Activated T-helper 2 cell treated with anti-CD3 and anti-CD28 coated beads, Interferon-gamma antibody, Interleukin-2, Interleukin-4, amounts not matched to agents 10 μg/mL and 5 μg/mL and 100 μg/mL, durations not matched to agents 14 hours and 24 hours and 36 hours (primary cell): ENCODE measurements at regions not wholly inside any gene's neighbourhood (a gene's known extent, or its start where the extent isn't known, plus 50 kb on each side); places are given as distances from the start of the nearest gene placed in this dataset.

ENCODE experiments used
- DNase-seq: peaks from one replicate; pipeline ENCODE4 v3.0.0; 2021; ENCODE audit warnings: low spot score
- H3K27ac Mint-ChIP-seq: one replicate; pipeline ENCODE4 v1.8.0; 2021; ENCODE audit warnings: mixed read lengths
- H3K27me3 Mint-ChIP-seq: one replicate; pipeline ENCODE4 v1.8.0; 2021; ENCODE audit warnings: low read depth, mixed read lengths
- H3K36me3 Mint-ChIP-seq: one replicate; pipeline ENCODE4 v1.8.0; 2021; ENCODE audit warnings: low read depth, mixed read lengths
- H3K4me1 Mint-ChIP-seq: one replicate; pipeline ENCODE4 v1.8.0; 2021; ENCODE audit warnings: low read depth, mixed read lengths
- H3K4me3 Mint-ChIP-seq: one replicate; pipeline ENCODE4 v1.8.0; 2021; ENCODE audit warnings: low read depth, mild to moderate bottlenecking, moderate library complexity, mixed read lengths
- H3K9me3 Mint-ChIP-seq: one replicate; pipeline ENCODE4 v1.8.0; 2021; ENCODE audit warnings: mixed read lengths
- intact Hi-C: fragments of 100-400 bp; cut with micrococcal nuclease; formaldehyde crosslinking; loops from one replicate; pipeline ENCODE4 v1.15.1; 2023

GRCh38 chr13:90746230-90746629 lies 601.3 kb upstream of the MIR17HG start:
- Mint-ChIP-seq H3K27me3 (no peaks in the 10 kb centered on the region), H3K9me3 (peaks cover 29% of the 10 kb centered on the region), H3K27ac (no peak overlapping the region), H3K36me3 (no peaks in the 10 kb centered on the region), H3K4me3 (no peak overlapping the region), H3K4me1 (no peaks in the 10 kb centered on the region)
- no peak for DNase-seq
- intact Hi-C loops: no loop called here

- no peak for DNase-seq
- Mint-ChIP-seq H3K9me3 (peaks cover 29% of the 10 kb centered on the region), H3K36me3 (no peaks in the 10 kb centered on the region), H3K4me3 (no peak overlapping the region), H3K4me1 (no peaks in the 10 kb centered on the region), H3K27ac (no peak overlapping the region), H3K27me3 (no peaks in the 10 kb centered on the region)
- intact Hi-C loops: no loop called here
Measured at GRCh38 chr13:90750021-90750420, 597.5 kb upstream of the MIR17HG start.

- Mint-ChIP-seq H3K27me3 (no peaks in the 10 kb centered on the region), H3K27ac (no peak overlapping the region), H3K4me1 (no peaks in the 10 kb centered on the region), H3K9me3 (peaks cover 33% of the 10 kb centered on the region), H3K4me3 (no peak overlapping the region), H3K36me3 (no peaks in the 10 kb centered on the region)
- no peak for DNase-seq
- intact Hi-C loops: no loop called here
Measured at GRCh38 chr13:90751026-90751425, 596.5 kb upstream of the MIR17HG start.

GRCh38 chr13:90752070-90752469 lies 595.4 kb upstream of the MIR17HG start:
- Mint-ChIP-seq H3K27me3 (no peaks in the 10 kb centered on the region), H3K27ac (no peak overlapping the region), H3K4me1 (no peaks in the 10 kb centered on the region), H3K9me3 (peaks cover 36% of the 10 kb centered on the region), H3K4me3 (no peak overlapping the region), H3K36me3 (no peaks in the 10 kb centered on the region)
- no peak for DNase-seq
- intact Hi-C loops: no loop called here

GRCh38 chr13:90757127-90757680 lies 590.3 kb upstream of the MIR17HG start:
- Mint-ChIP-seq H3K4me1 (no peaks in the 10 kb centered on the region), H3K9me3 (peaks cover 22% of the 10 kb centered on the region), H3K27ac (no peak overlapping the region), H3K36me3 (no peaks in the 10 kb centered on the region), H3K4me3 (no peak overlapping the region), H3K27me3 (no peaks in the 10 kb centered on the region)
- intact Hi-C loops: no loop called here
- DNase-seq: no peak

GRCh38 chr13:90760639-90761038 lies 586.8 kb upstream of the MIR17HG start:
- Mint-ChIP-seq H3K27ac (no peak overlapping the region), H3K9me3 (peaks cover 20% of the 10 kb centered on the region), H3K36me3 (no peaks in the 10 kb centered on the region), H3K4me1 (no peaks in the 10 kb centered on the region), H3K27me3 (no peaks in the 10 kb centered on the region), H3K4me3 (no peak overlapping the region)
- DNase-seq: no peak
- intact Hi-C loops: no loop called here

- Mint-ChIP-seq H3K27ac (no peak overlapping the region), H3K9me3 (peaks cover 16% of the 10 kb centered on the region), H3K4me1 (no peaks in the 10 kb centered on the region), H3K4me3 (no peak overlapping the region), H3K36me3 (no peaks in the 10 kb centered on the region), H3K27me3 (no peaks in the 10 kb centered on the region)
- DNase-seq: no peak
- intact Hi-C loops: no loop called here
Measured at GRCh38 chr13:90763476-90764150, 583.9 kb upstream of the MIR17HG start.

- no peaks in the 10 kb centered on the region for H3K36me3 Mint-ChIP-seq
- intact Hi-C loops: no loop called here
- no peaks in the 10 kb centered on the region for H3K27me3 Mint-ChIP-seq
- no peak overlapping the region for H3K27ac Mint-ChIP-seq
- no peak overlapping the region for H3K4me3 Mint-ChIP-seq
- DNase-seq: no peak
- peaks cover 13% of the 10 kb centered on the region for H3K9me3 Mint-ChIP-seq
- H3K4me1 Mint-ChIP-seq: no peaks in the 10 kb centered on the region
Measured at GRCh38 chr13:90766386-90766902, 581.0 kb upstream of the MIR17HG start.

- Mint-ChIP-seq H3K9me3 (peaks cover 5% of the 10 kb centered on the region), H3K27ac (no peak overlapping the region), H3K36me3 (no peaks in the 10 kb centered on the region), H3K27me3 (no peaks in the 10 kb centered on the region), H3K4me1 (no peaks in the 10 kb centered on the region), H3K4me3 (no peak overlapping the region)
- no peak for DNase-seq
- intact Hi-C loops: no loop called here
Measured at GRCh38 chr13:90768116-90768515, 579.4 kb upstream of the MIR17HG start.

GRCh38 chr13:90769387-90769786 lies 578.1 kb upstream of the MIR17HG start:
- no peaks in the 10 kb centered on the region for H3K9me3 Mint-ChIP-seq
- no peak overlapping the region for H3K27ac Mint-ChIP-seq
- H3K36me3 Mint-ChIP-seq: no peaks in the 10 kb centered on the region
- no peak for DNase-seq
- no peak overlapping the region for H3K4me3 Mint-ChIP-seq
- no peaks in the 10 kb centered on the region for H3K4me1 Mint-ChIP-seq
- intact Hi-C loops: no loop called here
- no peaks in the 10 kb centered on the region for H3K27me3 Mint-ChIP-seq

- Mint-ChIP-seq H3K4me3 (no peak overlapping the region), H3K27me3 (no peaks in the 10 kb centered on the region), H3K4me1 (no peaks in the 10 kb centered on the region), H3K27ac (no peak overlapping the region), H3K9me3 (peaks cover 4% of the 10 kb centered on the region), H3K36me3 (no peaks in the 10 kb centered on the region)
- intact Hi-C loops: no loop called here
- DNase-seq: no peak
Measured at GRCh38 chr13:90770334-90770733, 577.2 kb upstream of the MIR17HG start.

- Mint-ChIP-seq H3K4me3 (no peak overlapping the region), H3K36me3 (no peaks in the 10 kb centered on the region), H3K27me3 (no peaks in the 10 kb centered on the region), H3K4me1 (no peaks in the 10 kb centered on the region), H3K9me3 (peaks cover 10% of the 10 kb centered on the region), H3K27ac (no peak overlapping the region)
- DNase-seq: no peak
- intact Hi-C loops: no loop called here
Measured at GRCh38 chr13:90773681-90774080, 573.8 kb upstream of the MIR17HG start.

GRCh38 chr13:90776051-90776748 lies 571.3 kb upstream of the MIR17HG start:
- Mint-ChIP-seq H3K4me3 (no peak overlapping the region), H3K4me1 (no peaks in the 10 kb centered on the region), H3K36me3 (no peaks in the 10 kb centered on the region), H3K27ac (no peak overlapping the region), H3K9me3 (peaks cover 10% of the 10 kb centered on the region), H3K27me3 (no peaks in the 10 kb centered on the region)
- intact Hi-C loops: no loop called here
- DNase-seq: no peak
